BJ (cell line): ENCODE measurements at regions not wholly inside any gene's neighbourhood (a gene's known extent, or its start where the extent isn't known, plus 50 kb on each side); places are given as distances from the start of the nearest gene placed in this dataset.

Experiments
- CTCF ChIA-PET: fragments of 350-600 bp; formaldehyde crosslinking; extraction: SDS; loops from one replicate; lab custom pipeline; 2021; ENCODE audit warnings: antibody characterized with exemption, inconsistent platforms; lab: Yijun Ruan, JAX
- POLR2A ChIA-PET: fragments of 300-600 bp; sonication (Branson Sonifier 250); formaldehyde crosslinking; extraction: SDS; loops from one replicate; lab custom pipeline; 2021; ENCODE audit warnings: antibody characterized with exemption; lab: Charles Lee
- DNase-seq: peaks from one replicate; pipeline ENCODE4 v3.0.0-alpha.2; 2011; ENCODE audit warnings: low read depth
- H3K27me3 ChIP-seq: 2 replicates; pipeline ENCODE4 v1.6.0; 2011; ENCODE audit warnings: low read length; ENCODE audit not compliant: control insufficient read depth, insufficient read depth
- H3K36me3 ChIP-seq: 2 replicates; pipeline ENCODE4 v1.5.1; 2011; ENCODE audit warnings: low read length; ENCODE audit not compliant: control insufficient read depth, insufficient read depth
- H3K4me3 ChIP-seq: 2 replicates; pipeline ENCODE4 v1.5.1; 2011; ENCODE audit warnings: low read depth, mild to moderate bottlenecking, control low read depth, low read length
- CTCF ChIP-seq: IDR thresholded peaks from 2 replicates; pipeline ENCODE4 v1.5.1; 2011; ENCODE audit warnings: low read depth, mild to moderate bottlenecking, control low read depth, inconsistent platforms, low read length, moderate library complexity; ENCODE audit not compliant: insufficient read depth

- ChIA-PET POLR2A (no interaction called here), CTCF (no interaction called here)
Measured at GRCh38 chr2:16040271-16041010, 100.1 kb downstream of the MYCN start.

GRCh38 chr2:16039823-16040222 is 99.5 kb downstream of the MYCN start:
- Histone ChIP-seq H3K4me3 (no peak overlapping the region), H3K36me3 (no peaks in the 10 kb centered on the region), H3K27me3 (no peaks in the 10 kb centered on the region)
- no peak for TF ChIP-seq CTCF
- DNase-seq, result no peak
- ChIA-PET CTCF (no interaction called here), POLR2A (no interaction called here)

More at GRCh38 chr2:16040271-16041010, 100.1 kb downstream of the MYCN start:
- no peak for TF ChIP-seq CTCF
- Histone ChIP-seq H3K27me3 (no peaks in the 10 kb centered on the region), H3K4me3 (no peak overlapping the region), H3K36me3 (no peaks in the 10 kb centered on the region)
- DNase-seq, result no peak

GRCh38 chr2:16039055-16039454 is 98.7 kb downstream of the MYCN start:
- Histone ChIP-seq H3K4me3 (no peak overlapping the region), H3K36me3 (no peaks in the 10 kb centered on the region), H3K27me3 (no peaks in the 10 kb centered on the region)
- no peak for TF ChIP-seq CTCF
- CTCF ChIA-PET, result no interaction called here
- no peak for DNase-seq
- POLR2A ChIA-PET, result no interaction called here

- ChIA-PET CTCF (no interaction called here), POLR2A (no interaction called here)
- Histone ChIP-seq H3K27me3 (no peaks in the 10 kb centered on the region), H3K36me3 (no peaks in the 10 kb centered on the region), H3K4me3 (no peak overlapping the region)
- no peak for DNase-seq
- no peak for TF ChIP-seq CTCF
Measured at GRCh38 chr2:16038621-16039020, 98.3 kb downstream of the MYCN start.

GRCh38 chr2:16037808-16038457 is 97.6 kb downstream of the MYCN start:
- CTCF ChIA-PET, result no interaction called here
- no peak for TF ChIP-seq CTCF
- no peaks in the 10 kb centered on the region for H3K27me3 ChIP-seq
- POLR2A ChIA-PET, result no interaction called here
- H3K4me3 ChIP-seq, result no peak overlapping the region
- no peak for DNase-seq
- H3K36me3 ChIP-seq, result no peaks in the 10 kb centered on the region
